GM23248 (cell line): ENCODE measurements at regions not wholly inside any gene's neighbourhood (a gene's known extent, or its start where the extent isn't known, plus 50 kb on each side); places are given as distances from the start of the nearest gene placed in this dataset.
"Not testable (repeated sequence)": the region's sequence is repeated elsewhere in the genome, so short reads cannot be mapped to it uniquely, and the experiment has no call there.

Experiments used
- DNase-seq: peaks from one replicate; pipeline ENCODE4 v3.0.0-alpha.2; 2015
- H2AFZ ChIP-seq: fragments of 200-600 bp; sonication (generic); 2 replicates; pipeline ENCODE4 v1.6.1; 2016; ENCODE audit warnings: antibody characterized with exemption
- H3F3A ChIP-seq: fragments of 200-600 bp; sonication (generic); 2 replicates; pipeline ENCODE4 v1.6.1; 2016; ENCODE audit warnings: mild to moderate bottlenecking, antibody characterized with exemption, mixed run types; ENCODE audit not compliant: insufficient read depth
- H3K27ac ChIP-seq: fragments of 200-600 bp; sonication (generic); 2 replicates; pipeline ENCODE4 v1.5.1; 2016; ENCODE audit warnings: mild to moderate bottlenecking
- H3K27me3 ChIP-seq: fragments of 200-600 bp; sonication (generic); replicated peaks from 2 replicates; pipeline ENCODE4 v1.6.1; 2016; ENCODE audit warnings: mild to moderate bottlenecking; ENCODE audit not compliant: insufficient read depth
- H3K36me3 ChIP-seq: fragments of 200-600 bp; sonication (generic); 2 replicates; pipeline ENCODE4 v1.6.1; 2016; ENCODE audit warnings: low read depth, mild to moderate bottlenecking
- H3K4me1 ChIP-seq: fragments of 200-600 bp; sonication (generic); 2 replicates; pipeline ENCODE4 v1.6.1; 2016; ENCODE audit warnings: mild to moderate bottlenecking; ENCODE audit not compliant: insufficient read depth
- H3K4me2 ChIP-seq: fragments of 200-600 bp; sonication (generic); one replicate; pipeline ENCODE4 v1.6.1; 2016; ENCODE audit warnings: mild to moderate bottlenecking; ENCODE audit not compliant: unreplicated experiment
- H3K4me3 ChIP-seq: fragments of 200-600 bp; sonication (generic); 2 replicates; pipeline ENCODE4 v1.5.1; 2016; ENCODE audit warnings: mild to moderate bottlenecking
- H3K79me2 ChIP-seq: fragments of 200-600 bp; sonication (generic); 2 replicates; pipeline ENCODE4 v1.6.1; 2016; ENCODE audit warnings: mild to moderate bottlenecking; ENCODE audit not compliant: insufficient read depth
- H3K9ac ChIP-seq: fragments of 200-600 bp; sonication (generic); 2 replicates; pipeline ENCODE4 v1.6.1; 2016; ENCODE audit warnings: mild to moderate bottlenecking
- H3K9me2 ChIP-seq: fragments of 200-600 bp; sonication (generic); 2 replicates; pipeline ENCODE4 v1.6.1; 2016; ENCODE audit warnings: mixed run types, mild to moderate bottlenecking, moderate library complexity; ENCODE audit not compliant: insufficient read depth
- H3K9me3 ChIP-seq: fragments of 200-600 bp; sonication (generic); one replicate; pipeline ENCODE4 v1.6.1; 2017; ENCODE audit warnings: low read depth
- H4K20me1 ChIP-seq: fragments of 200-600 bp; sonication (generic); 2 replicates; pipeline ENCODE4 v1.6.0; 2016; ENCODE audit not compliant: insufficient read depth
- EZH2 ChIP-seq: fragments of 200-600 bp; sonication (generic); IDR thresholded peaks from 2 replicates; pipeline ENCODE4 v1.6.1; 2018; ENCODE audit warnings: antibody characterized with exemption, mild to moderate bottlenecking; ENCODE audit not compliant: insufficient read depth, poor library complexity, severe bottlenecking
- EZH2phosphoT487 ChIP-seq: fragments of 200-600 bp; sonication (generic); IDR thresholded peaks from 2 replicates; pipeline ENCODE4 v1.6.1; 2018; ENCODE audit warnings: antibody characterized with exemption, moderate library complexity, mild to moderate bottlenecking, low read depth; ENCODE audit not compliant: insufficient read depth
- WGBS, 2 experiments: methylation state at CpG; one replicate each; pipeline ENCODE4 v1.1.6; 2015 to 2017; ENCODE audit warnings: low lambda C conversion rate in 2 of 2, low coverage in 1 of 2; ENCODE audit errors: missing lambda C conversion rate in 2 of 2; 5-methylcytosine and 5-hydroxymethylcytosine counted together
- in situ Hi-C: fragments of 300-500 bp; cut with MboI; formaldehyde crosslinking; loops from 2 replicates; pipeline ENCODE4 v1.15.0; 2020

DNA sequence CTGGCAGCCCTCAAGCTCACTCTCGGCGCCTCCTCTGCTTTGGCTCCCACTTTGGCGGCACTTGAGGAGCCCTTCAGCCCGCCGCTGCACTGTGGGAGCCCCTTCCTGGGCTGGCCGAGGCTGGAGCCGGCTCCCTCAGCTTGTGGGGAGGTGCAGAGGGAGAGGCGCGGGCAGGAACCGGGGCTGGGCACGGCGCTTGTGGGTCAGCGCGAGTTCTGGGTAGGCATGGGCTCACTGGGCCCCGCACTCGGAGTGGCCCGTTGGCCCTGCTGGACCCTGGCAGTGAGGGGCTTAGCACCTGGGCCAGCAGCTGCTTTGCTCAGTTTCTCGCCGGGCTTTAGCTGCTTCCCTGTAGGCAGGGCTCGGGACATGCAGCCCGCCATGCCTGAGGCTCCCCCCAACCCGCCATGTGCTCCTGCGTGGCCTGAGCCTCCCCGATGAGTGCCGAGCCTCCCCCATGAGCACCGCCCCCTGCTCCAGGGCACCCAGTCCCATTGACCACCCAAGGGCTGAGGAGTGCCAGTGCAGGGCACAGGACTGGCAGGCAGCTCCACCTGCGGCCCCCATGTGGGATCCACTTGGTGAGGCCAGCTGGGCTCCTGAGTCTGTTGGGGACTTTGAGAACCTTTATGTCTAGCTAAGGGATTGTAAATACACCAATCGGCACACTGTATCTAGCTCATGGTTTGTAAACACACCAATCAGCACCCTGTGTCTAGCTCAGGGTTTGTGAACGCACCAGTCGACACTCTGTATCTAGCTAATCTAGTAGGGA lies 101.5 kb upstream of the DRD5 start:
- Histone ChIP-seq H3K9me2 (no peaks in the 10 kb centered on the region), H3K9me3 (no peaks in the 10 kb centered on the region), H3K27me3 (no peaks in the 10 kb centered on the region), H3K27ac (no peak overlapping the region), H3K4me3 (no peak overlapping the region), H3K4me2 (no peak overlapping the region), H3F3A (no peaks in the 10 kb centered on the region), H3K4me1 (no peaks in the 10 kb centered on the region), H3K36me3 (no peaks in the 10 kb centered on the region), H4K20me1 (no peaks in the 10 kb centered on the region), H3K9ac (no peak overlapping the region), H3K79me2 (no peaks in the 10 kb centered on the region), H2AFZ (no peak overlapping the region)
- in situ Hi-C loops, result no loop called here
- TF ChIP-seq EZH2 (no peak), EZH2phosphoT487 (no peak)
- no peak for DNase-seq
- whole genome bisulfite sequencing, 2 experiments, result 68 to 76% methylated on average over 14 to 30 of the region's 30 CpGs

DNA sequence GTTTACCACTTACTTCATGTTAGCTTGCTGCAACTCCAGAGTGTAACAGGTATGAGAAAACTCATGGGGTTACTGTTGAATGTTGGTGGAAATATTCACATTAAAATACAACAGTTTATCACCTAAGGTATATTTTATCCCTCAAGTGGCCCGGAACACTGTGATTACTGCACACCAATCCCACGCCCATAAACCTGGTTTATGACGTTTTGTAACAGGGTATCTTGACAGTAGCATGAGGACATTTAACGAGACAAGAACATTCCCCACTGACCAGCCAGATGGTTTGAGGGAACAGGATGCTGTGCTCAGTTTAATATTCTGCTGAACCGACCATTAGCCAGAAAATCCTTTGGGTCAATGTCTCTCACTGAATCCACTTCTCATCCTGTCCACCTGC lies 98.3 kb upstream of the DRD5 start:
- H3K79me2 ChIP-seq, H3K27ac ChIP-seq, in situ Hi-C loops, H3K27me3 ChIP-seq, H2AFZ ChIP-seq, H3K9ac ChIP-seq, H4K20me1 ChIP-seq, H3K4me3 ChIP-seq, H3K4me2 ChIP-seq, H3K36me3 ChIP-seq, H3K9me3 ChIP-seq, H3F3A ChIP-seq, H3K4me1 ChIP-seq, DNase-seq, H3K9me2 ChIP-seq: not testable (repeated sequence)
- 46 to 47% methylated on average over 5 of the region's 5 CpGs for WGBS, 2 experiments

DNA sequence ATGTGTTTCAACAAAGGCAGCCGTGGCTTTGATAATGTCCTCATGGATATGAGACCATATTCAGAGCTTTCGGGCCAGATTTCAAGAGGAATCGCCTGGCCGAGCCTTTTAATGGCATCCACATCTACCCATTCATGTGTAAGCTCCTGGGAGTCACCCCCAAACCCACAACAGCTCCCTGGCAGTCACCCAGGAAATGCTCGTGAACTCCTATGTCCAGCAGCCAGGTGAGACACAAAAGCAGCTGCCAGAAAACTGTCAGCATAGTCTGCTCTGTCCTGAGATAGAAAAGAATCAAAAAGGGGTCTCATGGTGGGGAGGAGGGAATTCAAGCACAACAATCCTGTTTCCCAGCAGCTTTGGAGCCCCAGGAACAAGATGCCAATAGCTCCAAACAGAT lies 96.4 kb upstream of the DRD5 start:
- in situ Hi-C loops, H2AFZ ChIP-seq, H3K4me3 ChIP-seq, H3K4me1 ChIP-seq, H3K4me2 ChIP-seq, H3K9me2 ChIP-seq, H4K20me1 ChIP-seq, H3K9ac ChIP-seq, DNase-seq, H3K27ac ChIP-seq, H3K9me3 ChIP-seq, H3K36me3 ChIP-seq, H3K27me3 ChIP-seq, H3F3A ChIP-seq, H3K79me2 ChIP-seq: not testable (repeated sequence)
- 47% methylated on average over 5 of the region's 5 CpGs for WGBS, 2 experiments

DNA sequence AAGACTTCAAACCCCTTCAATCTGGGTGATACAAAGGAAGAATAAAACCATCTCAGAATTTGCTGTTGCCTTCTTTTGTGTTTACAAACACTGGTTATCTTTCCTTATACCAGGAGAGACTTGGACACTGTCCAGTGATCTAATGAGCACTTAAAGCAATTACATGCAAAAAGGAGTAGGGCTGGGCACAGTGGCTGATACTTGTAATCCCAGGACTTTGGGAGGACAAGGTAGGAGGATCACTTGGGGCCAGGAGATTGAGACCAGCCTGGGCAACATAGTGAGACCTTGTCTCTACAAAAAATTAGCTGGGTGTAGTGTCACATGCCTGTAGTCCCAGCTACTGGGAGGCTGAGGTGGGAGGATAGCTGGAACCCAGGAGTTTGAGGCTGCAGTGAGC lies 95.7 kb upstream of the DRD5 start:
- Histone ChIP-seq H2AFZ (no peak overlapping the region), H3F3A (no peaks in the 10 kb centered on the region), H3K4me2 (no peak overlapping the region), H3K9me2 (no peaks in the 10 kb centered on the region), H3K9ac (no peak overlapping the region), H3K36me3 (no peaks in the 10 kb centered on the region), H3K9me3 (no peaks in the 10 kb centered on the region), H3K79me2 (no peaks in the 10 kb centered on the region), H3K27me3 (no peaks in the 10 kb centered on the region), H4K20me1 (no peaks in the 10 kb centered on the region), H3K27ac (no peak overlapping the region), H3K4me1 (no peaks in the 10 kb centered on the region), H3K4me3 (no peak overlapping the region)
- TF ChIP-seq EZH2phosphoT487 (no peak), EZH2 (no peak)
- in situ Hi-C loops, result no loop called here
- no peak for DNase-seq

DNA sequence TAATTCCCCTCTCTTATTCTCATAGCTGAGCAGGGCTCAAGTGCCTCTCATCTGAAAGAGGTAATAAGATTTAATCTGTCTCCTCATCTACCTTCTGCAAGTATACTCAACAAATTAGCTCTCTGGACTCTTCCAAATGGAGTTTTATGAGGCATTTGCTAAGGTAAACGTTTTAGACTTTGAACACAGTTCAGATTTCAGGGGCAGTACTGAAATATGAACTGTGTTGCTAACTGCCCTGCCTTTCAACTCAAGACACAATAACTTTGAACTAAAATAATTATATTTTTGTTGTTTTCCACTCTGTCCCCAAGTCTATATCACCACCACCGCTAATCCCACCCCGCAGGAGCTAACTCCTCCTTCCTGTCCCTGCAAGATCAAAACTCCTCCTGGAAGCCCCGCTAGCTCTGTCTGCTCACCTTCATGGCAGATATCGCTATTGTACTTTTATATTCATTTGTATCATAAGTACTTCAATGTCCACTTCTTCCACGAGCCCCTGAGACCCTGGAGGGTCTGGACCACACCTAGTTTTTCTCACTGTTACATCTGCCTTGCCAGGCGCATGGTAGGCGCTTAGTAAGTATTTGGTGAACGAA lies 90.7 kb upstream of the DRD5 start:
- WGBS, 2 experiments, result 12 to 16% methylated on average over 9 of the region's 9 CpGs
- Histone ChIP-seq H3K9ac (peak overlapping the region; percentile 78), H3K4me3 (peak overlapping the region; percentile 72), H2AFZ (peak overlapping the region; percentile 86), H3K4me2 (peak overlapping the region; percentile 70)
- DNase-seq, H3K27me3 ChIP-seq, H3K79me2 ChIP-seq, H4K20me1 ChIP-seq, H3K27ac ChIP-seq, H3F3A ChIP-seq, H3K9me2 ChIP-seq, H3K9me3 ChIP-seq, H3K36me3 ChIP-seq, H3K4me1 ChIP-seq, in situ Hi-C loops: not testable (repeated sequence)
